Karpas-422 (cell line): ENCODE measurements at regions not wholly inside any gene's neighbourhood (a gene's known extent, or its start where the extent isn't known, plus 50 kb on each side); places are given as distances from the start of the nearest gene placed in this dataset.

Experiments
- DNase-seq: peaks from one replicate; pipeline ENCODE4 v3.0.0-alpha.2; 2015
- H2AFZ ChIP-seq: fragments of 200-600 bp; sonication (generic); 2 replicates; pipeline ENCODE4 v1.6.1; 2014; ENCODE audit warnings: antibody characterized with exemption, low read length, mixed read lengths
- H3K27ac ChIP-seq: fragments of 200-600 bp; sonication (generic); 2 replicates; pipeline ENCODE4 v1.5.1; 2014; ENCODE audit warnings: mild to moderate bottlenecking, low read length, moderate library complexity
- H3K27me3 ChIP-seq: fragments of 200-600 bp; sonication (generic); 2 replicates; pipeline ENCODE4 v1.6.1; 2014; ENCODE audit warnings: low read length, mixed read lengths
- H3K36me3 ChIP-seq: fragments of 200-600 bp; sonication (generic); 2 replicates; pipeline ENCODE4 v1.6.1; 2014; ENCODE audit warnings: low read length, mixed read lengths; ENCODE audit not compliant: insufficient read depth
- H3K4me1 ChIP-seq: fragments of 200-600 bp; sonication (generic); 2 replicates; pipeline ENCODE4 v1.6.1; 2014; ENCODE audit warnings: mild to moderate bottlenecking, low read length, mixed read lengths
- H3K4me2 ChIP-seq: fragments of 200-600 bp; sonication (generic); 2 replicates; pipeline ENCODE4 v1.6.1; 2014; ENCODE audit warnings: low read length, low read depth, mild to moderate bottlenecking; ENCODE audit not compliant: poor library complexity, severe bottlenecking
- H3K4me3 ChIP-seq: fragments of 200-600 bp; sonication (generic); 2 replicates; pipeline ENCODE4 v1.5.1; 2014; ENCODE audit warnings: mild to moderate bottlenecking, antibody characterized with exemption, low read length, mixed read lengths
- H3K79me2 ChIP-seq: fragments of 200-600 bp; sonication (generic); 2 replicates; pipeline ENCODE4 v1.6.1; 2014; ENCODE audit warnings: mild to moderate bottlenecking, low read length, mixed read lengths
- H3K9ac ChIP-seq: fragments of 200-600 bp; sonication (generic); 2 replicates; pipeline ENCODE4 v1.6.0; 2014; ENCODE audit warnings: low read length
- H3K9me2 ChIP-seq: fragments of 200-600 bp; sonication (generic), shearing (Covaris generic); replicated peaks from 2 replicates; pipeline ENCODE4 v1.6.0; 2014; ENCODE audit warnings: mild to moderate bottlenecking, low read length, moderate library complexity; ENCODE audit not compliant: insufficient read depth
- H3K9me3 ChIP-seq: fragments of 300-700, 200-600 bp; sonication (generic); 2 replicates; pipeline ENCODE4 v1.6.1; 2014; ENCODE audit warnings: low read length, mixed read lengths
- H4K20me1 ChIP-seq: fragments of 200-600 bp; sonication (generic); 2 replicates; pipeline ENCODE4 v1.6.1; 2014; ENCODE audit warnings: mild to moderate bottlenecking, antibody characterized with exemption, low read length, low read depth; ENCODE audit not compliant: insufficient read depth

DNA sequence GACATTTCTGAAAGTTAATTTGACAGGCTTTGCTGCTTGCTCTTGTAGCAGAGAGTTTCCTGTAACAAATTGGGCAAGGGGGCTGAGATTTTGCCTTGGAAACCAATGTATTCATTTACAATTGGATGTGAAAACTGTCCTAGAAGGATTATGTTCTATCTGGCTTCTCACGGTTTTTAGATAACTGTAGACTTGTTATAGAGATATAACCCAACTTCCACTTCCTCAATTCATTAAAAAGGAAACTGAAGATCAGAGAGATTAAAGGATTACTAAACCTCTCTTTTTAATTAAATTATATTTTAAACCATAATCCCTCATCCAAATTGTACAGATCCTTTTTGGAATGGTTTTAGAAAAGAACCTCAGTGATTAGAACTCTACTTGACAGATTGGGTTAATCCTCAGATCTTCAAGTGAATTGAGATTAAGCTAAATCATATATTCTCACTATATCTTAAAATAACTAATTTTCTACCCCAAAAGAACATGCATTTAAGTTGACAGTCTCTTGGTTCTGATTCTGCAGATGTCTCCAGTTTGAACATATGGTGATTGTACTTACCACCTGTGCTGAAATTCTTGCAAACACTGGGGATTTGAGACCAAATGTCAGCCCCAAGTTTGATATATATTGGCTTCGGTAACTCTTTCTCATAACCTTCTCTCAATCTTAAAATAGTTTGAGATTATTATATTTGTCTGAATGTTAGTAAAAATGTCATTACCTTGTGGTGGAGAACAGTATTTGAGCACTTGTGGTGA, 130.1 kb upstream of the C9orf72 start:
- Histone ChIP-seq H3K4me2 (no peak overlapping the region), H3K27ac (no peak overlapping the region), H3K9me3 (no peaks in the 10 kb centered on the region), H4K20me1 (no peaks in the 10 kb centered on the region), H3K79me2 (no peaks in the 10 kb centered on the region), H3K9ac (no peak overlapping the region), H3K27me3 (no peaks in the 10 kb centered on the region), H3K4me3 (no peak overlapping the region), H2AFZ (no peak overlapping the region), H3K36me3 (no peaks in the 10 kb centered on the region), H3K9me2 (no peaks in the 10 kb centered on the region; the same call in 1 of the 2 replicates), H3K4me1 (peaks cover 13% of the 10 kb centered on the region)
- DNase-seq, result no peak

- Histone ChIP-seq H3K4me2 (no peak overlapping the region), H3K4me3 (no peak overlapping the region), H3K9me3 (no peaks in the 10 kb centered on the region), H3K4me1 (no peaks in the 10 kb centered on the region), H3K36me3 (no peaks in the 10 kb centered on the region), H3K79me2 (no peaks in the 10 kb centered on the region), H4K20me1 (no peaks in the 10 kb centered on the region), H3K27ac (no peak overlapping the region), H3K9me2 (no peaks in the 10 kb centered on the region), H3K27me3 (no peaks in the 10 kb centered on the region), H2AFZ (no peak overlapping the region), H3K9ac (no peak overlapping the region)
- no peak for DNase-seq
Measured at GRCh38 chr9:27711241-27711640, 138.0 kb upstream of the C9orf72 start.

DNA sequence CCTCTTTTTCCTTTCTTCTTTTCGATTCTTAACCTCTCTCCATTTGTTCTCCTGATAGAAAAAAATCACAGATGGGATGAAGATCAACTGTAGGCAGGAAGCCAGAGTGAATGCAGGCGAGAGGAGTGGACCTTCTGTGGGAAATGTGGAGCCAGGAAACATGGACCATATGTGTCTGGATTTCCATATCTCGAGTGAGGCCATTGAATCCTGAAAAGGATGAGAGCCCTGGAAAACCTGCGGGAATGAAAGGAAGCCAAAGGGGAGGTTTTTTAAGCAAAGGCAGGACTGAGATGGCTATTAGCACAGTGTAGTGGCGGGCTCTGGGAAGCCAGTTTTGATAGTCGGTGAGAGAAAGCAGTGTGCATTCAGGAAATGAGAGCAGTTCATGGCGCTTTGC, 139.5 kb upstream of the C9orf72 start:
- no peaks in the 10 kb centered on the region for H3K36me3 ChIP-seq
- H3K4me3 ChIP-seq, result no peak overlapping the region
- no peak overlapping the region for H3K9ac ChIP-seq
- H3K79me2 ChIP-seq, result no peaks in the 10 kb centered on the region
- no peaks in the 10 kb centered on the region for H4K20me1 ChIP-seq
- no peak overlapping the region for H2AFZ ChIP-seq
- no peaks in the 10 kb centered on the region for H3K9me2 ChIP-seq
- H3K4me2 ChIP-seq, result no peak overlapping the region
- no peak for DNase-seq
- no peaks in the 10 kb centered on the region for H3K4me1 ChIP-seq
- H3K27ac ChIP-seq, result no peak overlapping the region
- H3K9me3 ChIP-seq, result no peaks in the 10 kb centered on the region
- H3K27me3 ChIP-seq, result no peaks in the 10 kb centered on the region

DNA sequence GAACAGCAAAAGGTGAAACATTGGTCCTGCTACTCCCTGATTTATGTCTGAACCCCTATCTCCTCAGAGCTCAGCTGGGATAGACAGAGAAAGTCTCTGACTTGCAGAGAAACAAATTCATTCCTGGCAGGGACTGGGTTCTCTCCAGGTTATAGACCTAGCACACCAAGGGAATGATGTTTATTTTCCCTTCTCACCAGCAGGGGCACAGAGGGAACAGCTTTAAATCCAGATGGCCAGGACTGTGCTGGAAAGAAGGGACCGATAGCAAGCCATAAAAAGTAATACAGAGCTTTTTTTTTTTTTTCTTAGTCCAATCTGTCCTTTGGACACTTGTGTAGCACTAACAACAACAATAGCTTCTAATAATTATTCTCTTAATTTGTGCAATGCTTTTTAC, 141.1 kb upstream of the C9orf72 start:
- no peak overlapping the region for H3K4me2 ChIP-seq
- H3K9me2 ChIP-seq, result no peaks in the 10 kb centered on the region
- no peak for DNase-seq
- no peaks in the 10 kb centered on the region for H3K36me3 ChIP-seq
- no peaks in the 10 kb centered on the region for H3K79me2 ChIP-seq
- H3K27me3 ChIP-seq, result no peaks in the 10 kb centered on the region
- H3K4me1 ChIP-seq, result no peaks in the 10 kb centered on the region
- no peaks in the 10 kb centered on the region for H4K20me1 ChIP-seq
- no peak overlapping the region for H2AFZ ChIP-seq
- no peak overlapping the region for H3K4me3 ChIP-seq
- H3K9me3 ChIP-seq, result no peaks in the 10 kb centered on the region
- no peak overlapping the region for H3K27ac ChIP-seq
- no peak overlapping the region for H3K9ac ChIP-seq

DNA sequence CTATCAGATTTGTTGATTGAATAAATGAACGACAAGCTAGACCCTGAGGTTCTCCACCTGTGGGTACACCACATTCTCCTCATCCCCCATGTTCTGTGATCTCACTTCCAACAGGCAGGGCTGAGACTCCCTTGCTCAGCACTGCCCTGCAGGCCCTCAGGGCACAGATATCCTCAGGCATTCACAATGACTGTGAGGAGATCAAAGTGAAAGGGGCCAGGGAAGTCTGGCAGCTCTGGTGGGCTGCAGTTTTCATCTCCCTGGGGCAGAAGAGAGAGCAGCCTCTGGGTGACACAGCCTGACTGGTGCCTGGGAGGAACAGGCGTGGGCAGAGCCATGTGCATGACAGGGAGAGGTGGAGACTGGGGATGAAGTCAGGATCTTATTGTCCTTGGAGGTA, 142.4 kb upstream of the C9orf72 start:
- no peak overlapping the region for H2AFZ ChIP-seq
- H3K4me2 ChIP-seq, result no peak overlapping the region
- H4K20me1 ChIP-seq, result no peaks in the 10 kb centered on the region
- H3K27me3 ChIP-seq, result no peaks in the 10 kb centered on the region
- no peak for DNase-seq
- no peaks in the 10 kb centered on the region for H3K9me2 ChIP-seq
- no peak overlapping the region for H3K4me3 ChIP-seq
- H3K79me2 ChIP-seq, result no peaks in the 10 kb centered on the region
- H3K9ac ChIP-seq, result no peak overlapping the region
- no peaks in the 10 kb centered on the region for H3K4me1 ChIP-seq
- no peaks in the 10 kb centered on the region for H3K9me3 ChIP-seq
- H3K36me3 ChIP-seq, result no peaks in the 10 kb centered on the region
- H3K27ac ChIP-seq, result no peak overlapping the region

DNA sequence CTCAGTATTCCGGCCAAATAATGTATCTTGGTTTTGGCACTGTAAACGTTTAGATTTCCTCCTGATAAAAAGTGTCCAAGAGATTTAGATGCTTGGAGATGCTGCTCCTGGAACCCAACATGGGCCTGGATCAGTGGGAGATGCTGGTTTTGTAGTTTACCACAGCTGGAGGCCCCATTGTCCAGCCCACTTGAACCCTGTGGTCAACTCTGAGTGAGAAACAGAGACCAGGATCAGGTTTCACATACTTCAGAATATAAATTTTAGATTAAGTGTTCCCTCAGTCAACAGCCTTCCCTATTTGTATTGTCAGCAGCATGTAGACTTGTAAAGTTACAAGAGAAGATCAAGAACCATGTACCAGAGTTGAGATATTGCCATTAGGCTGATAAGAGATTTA, 144.7 kb upstream of the C9orf72 start:
- no peaks in the 10 kb centered on the region for H3K27me3 ChIP-seq
- no peak for DNase-seq
- no peaks in the 10 kb centered on the region for H3K79me2 ChIP-seq
- no peaks in the 10 kb centered on the region for H3K4me1 ChIP-seq
- no peak overlapping the region for H3K4me2 ChIP-seq
- H3K9me3 ChIP-seq, result no peaks in the 10 kb centered on the region
- no peak overlapping the region for H3K27ac ChIP-seq
- H4K20me1 ChIP-seq, result no peaks in the 10 kb centered on the region
- H3K9ac ChIP-seq, result no peak overlapping the region
- no peak overlapping the region for H2AFZ ChIP-seq
- no peak overlapping the region for H3K4me3 ChIP-seq
- H3K9me2 ChIP-seq, result no peaks in the 10 kb centered on the region
- no peaks in the 10 kb centered on the region for H3K36me3 ChIP-seq

DNA sequence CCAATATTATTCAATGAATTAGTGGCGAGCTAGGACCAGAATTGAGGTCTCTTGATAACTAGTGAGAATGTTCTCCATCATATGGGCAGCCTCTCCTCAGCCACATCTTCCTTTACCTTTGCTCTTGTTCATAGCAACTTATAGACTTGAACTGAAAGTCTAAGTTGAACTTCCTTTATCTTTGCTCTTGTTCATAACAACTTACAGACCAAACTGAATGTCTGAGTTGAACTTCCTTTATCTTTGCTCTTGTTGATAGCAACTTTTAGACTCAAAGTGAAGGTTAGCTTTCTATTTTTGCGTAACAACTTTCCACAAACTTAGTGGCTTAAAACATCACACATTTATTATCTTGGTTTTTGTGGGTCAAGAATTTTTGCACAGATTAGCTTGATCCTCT, 146.4 kb upstream of the C9orf72 start:
- H2AFZ ChIP-seq, result no peak overlapping the region
- H3K9ac ChIP-seq, result no peak overlapping the region
- H3K9me3 ChIP-seq, result no peaks in the 10 kb centered on the region
- no peak overlapping the region for H3K27ac ChIP-seq
- no peaks in the 10 kb centered on the region for H3K27me3 ChIP-seq
- no peaks in the 10 kb centered on the region for H3K36me3 ChIP-seq
- no peak for DNase-seq
- no peak overlapping the region for H3K4me2 ChIP-seq
- H3K9me2 ChIP-seq, result no peaks in the 10 kb centered on the region
- H4K20me1 ChIP-seq, result no peaks in the 10 kb centered on the region
- H3K4me1 ChIP-seq, result no peaks in the 10 kb centered on the region
- no peaks in the 10 kb centered on the region for H3K79me2 ChIP-seq
- no peak overlapping the region for H3K4me3 ChIP-seq

- no peaks in the 10 kb centered on the region for H3K4me1 ChIP-seq
Measured at GRCh38 chr9:27722866-27723265, 149.6 kb upstream of the C9orf72 start.

More at GRCh38 chr9:27722866-27723265, 149.6 kb upstream of the C9orf72 start:
- Histone ChIP-seq H3K79me2 (no peaks in the 10 kb centered on the region), H3K9me2 (no peaks in the 10 kb centered on the region), H3K4me2 (no peak overlapping the region), H3K27ac (no peak overlapping the region), H3K9ac (no peak overlapping the region), H3K27me3 (no peaks in the 10 kb centered on the region), H3K4me3 (no peak overlapping the region), H3K36me3 (no peaks in the 10 kb centered on the region), H3K9me3 (no peaks in the 10 kb centered on the region), H2AFZ (no peak overlapping the region), H4K20me1 (no peaks in the 10 kb centered on the region)
- no peak for DNase-seq
